22Rv1 (cell line): ENCODE measurements at regions not wholly inside any gene's neighbourhood (a gene's known extent, or its start where the extent isn't known, plus 50 kb on each side); places are given as distances from the start of the nearest gene placed in this dataset.

Experiments used
- ZFX ChIP-seq: fragments of 450-650 bp; IDR thresholded peaks from 2 replicates; pipeline ENCODE4 v1.6.1; 2017; ENCODE audit warnings: antibody characterized with exemption, borderline replicate concordance
- TF ChIP-seq, protein P1 (sequence below): fragments of 450-650 bp; IDR thresholded peaks from 2 replicates; pipeline ENCODE4 v1.5.1; 2017; ENCODE audit warnings: mild to moderate bottlenecking

- TF ChIP-seq, protein P1, sequence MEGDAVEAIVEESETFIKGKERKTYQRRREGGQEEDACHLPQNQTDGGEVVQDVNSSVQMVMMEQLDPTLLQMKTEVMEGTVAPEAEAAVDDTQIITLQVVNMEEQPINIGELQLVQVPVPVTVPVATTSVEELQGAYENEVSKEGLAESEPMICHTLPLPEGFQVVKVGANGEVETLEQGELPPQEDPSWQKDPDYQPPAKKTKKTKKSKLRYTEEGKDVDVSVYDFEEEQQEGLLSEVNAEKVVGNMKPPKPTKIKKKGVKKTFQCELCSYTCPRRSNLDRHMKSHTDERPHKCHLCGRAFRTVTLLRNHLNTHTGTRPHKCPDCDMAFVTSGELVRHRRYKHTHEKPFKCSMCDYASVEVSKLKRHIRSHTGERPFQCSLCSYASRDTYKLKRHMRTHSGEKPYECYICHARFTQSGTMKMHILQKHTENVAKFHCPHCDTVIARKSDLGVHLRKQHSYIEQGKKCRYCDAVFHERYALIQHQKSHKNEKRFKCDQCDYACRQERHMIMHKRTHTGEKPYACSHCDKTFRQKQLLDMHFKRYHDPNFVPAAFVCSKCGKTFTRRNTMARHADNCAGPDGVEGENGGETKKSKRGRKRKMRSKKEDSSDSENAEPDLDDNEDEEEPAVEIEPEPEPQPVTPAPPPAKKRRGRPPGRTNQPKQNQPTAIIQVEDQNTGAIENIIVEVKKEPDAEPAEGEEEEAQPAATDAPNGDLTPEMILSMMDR, result no peak
- TF ChIP-seq ZFX, result no peak
Observed at GRCh38 chr6:164185471-164185871, 771.0 kb downstream of the QKI start.
